GM23338 (cell line): ENCODE measurements at regions not wholly inside any gene's neighbourhood (a gene's known extent, or its start where the extent isn't known, plus 50 kb on each side); places are given as distances from the start of the nearest gene placed in this dataset.

Experiments used
- CREB1 ChIP-seq: fragments of 250-450 bp; sonication (Bioruptor Pico); IDR thresholded peaks from 2 replicates; pipeline ENCODE4 v1.5.0; 2020; ENCODE audit warnings: low read depth, mild to moderate bottlenecking, moderate library complexity
- EZH2 ChIP-seq: fragments of 200-600 bp; sonication (generic); IDR thresholded peaks from one replicate; pipeline ENCODE4 v1.8.0; 2017; ENCODE audit warnings: antibody characterized with exemption, mild to moderate bottlenecking, low read depth; ENCODE audit not compliant: unreplicated experiment
- EZH2phosphoT487 ChIP-seq: fragments of 200-600 bp; sonication (generic); IDR thresholded peaks from one replicate; pipeline ENCODE4 v1.8.1; 2018; ENCODE audit warnings: antibody characterized with exemption; ENCODE audit not compliant: unreplicated experiment
- JUNB ChIP-seq: IDR thresholded peaks from one replicate; pipeline ENCODE4 v1.6.1; 2016; ENCODE audit warnings: antibody characterized with exemption; ENCODE audit not compliant: unreplicated experiment
- NANOG ChIP-seq: IDR thresholded peaks from 2 replicates; pipeline ENCODE4 v1.6.1; 2016; ENCODE audit warnings: antibody characterized with exemption, borderline replicate concordance
- POLR2AphosphoS5 ChIP-seq: IDR thresholded peaks from 2 replicates; pipeline ENCODE4 v1.6.1; 2016; ENCODE audit warnings: antibody characterized with exemption, low read depth
- ZNF331 ChIP-seq: fragments of 250-450 bp; sonication (Bioruptor Pico); IDR thresholded peaks from 2 replicates; pipeline ENCODE4 v1.5.0; 2020; ENCODE audit warnings: low read depth, mild to moderate bottlenecking, moderate library complexity
- TF ChIP-seq, protein P1 (sequence below), 2 experiments: fragments of 200-600 bp in 1 of 2; sonication (generic) in 1 of 2; conservative IDR thresholded peaks; 2 replicates each; pipeline versions ENCODE4 v1.5.1 to v1.6.1; 2016 to 2017; ENCODE audit warnings: antibody characterized with exemption in 2 of 2, low read depth in 2 of 2, mild to moderate bottlenecking in 2 of 2, moderate library complexity in 1 of 2
- TF ChIP-seq, protein P2 (sequence below): IDR thresholded peaks from one replicate; pipeline ENCODE4 v1.6.1; 2018; ENCODE audit warnings: antibody characterized with exemption; ENCODE audit not compliant: unreplicated experiment
- TF ChIP-seq, protein P3 (sequence below): IDR thresholded peaks from 2 replicates; pipeline ENCODE4 v1.6.1; 2016; ENCODE audit warnings: antibody characterized with exemption

DNA sequence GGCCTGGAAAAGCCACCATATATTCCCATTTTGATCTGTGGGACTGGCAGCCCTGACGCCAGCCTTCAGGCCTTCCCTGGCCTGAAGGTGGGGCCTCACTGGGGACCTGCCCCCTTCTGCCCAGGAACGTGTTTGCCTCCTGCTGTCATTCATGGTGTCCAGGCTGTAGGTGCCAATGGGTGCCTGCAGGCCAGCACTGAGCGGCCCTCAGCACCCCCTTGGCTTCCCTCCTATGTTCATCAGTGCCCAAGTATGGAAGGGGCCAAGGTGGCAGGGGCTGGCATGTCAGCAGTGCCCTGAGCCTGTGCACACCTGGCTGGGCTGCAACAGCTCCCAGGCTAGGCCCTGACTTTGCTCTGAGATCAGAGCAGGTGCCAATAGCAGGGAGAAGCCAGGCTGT is 800.3 kb upstream of the RAB6C start:
- TF ChIP-seq, protein P1, sequence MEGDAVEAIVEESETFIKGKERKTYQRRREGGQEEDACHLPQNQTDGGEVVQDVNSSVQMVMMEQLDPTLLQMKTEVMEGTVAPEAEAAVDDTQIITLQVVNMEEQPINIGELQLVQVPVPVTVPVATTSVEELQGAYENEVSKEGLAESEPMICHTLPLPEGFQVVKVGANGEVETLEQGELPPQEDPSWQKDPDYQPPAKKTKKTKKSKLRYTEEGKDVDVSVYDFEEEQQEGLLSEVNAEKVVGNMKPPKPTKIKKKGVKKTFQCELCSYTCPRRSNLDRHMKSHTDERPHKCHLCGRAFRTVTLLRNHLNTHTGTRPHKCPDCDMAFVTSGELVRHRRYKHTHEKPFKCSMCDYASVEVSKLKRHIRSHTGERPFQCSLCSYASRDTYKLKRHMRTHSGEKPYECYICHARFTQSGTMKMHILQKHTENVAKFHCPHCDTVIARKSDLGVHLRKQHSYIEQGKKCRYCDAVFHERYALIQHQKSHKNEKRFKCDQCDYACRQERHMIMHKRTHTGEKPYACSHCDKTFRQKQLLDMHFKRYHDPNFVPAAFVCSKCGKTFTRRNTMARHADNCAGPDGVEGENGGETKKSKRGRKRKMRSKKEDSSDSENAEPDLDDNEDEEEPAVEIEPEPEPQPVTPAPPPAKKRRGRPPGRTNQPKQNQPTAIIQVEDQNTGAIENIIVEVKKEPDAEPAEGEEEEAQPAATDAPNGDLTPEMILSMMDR (conservative IDR thresholded peaks at IDR 0.05; ENCODE audit: low read depth in 2 of 2) = no peak
- no peak for TF ChIP-seq POLR2AphosphoS5
- no peak for TF ChIP-seq EZH2
- TF ChIP-seq, protein P2, sequence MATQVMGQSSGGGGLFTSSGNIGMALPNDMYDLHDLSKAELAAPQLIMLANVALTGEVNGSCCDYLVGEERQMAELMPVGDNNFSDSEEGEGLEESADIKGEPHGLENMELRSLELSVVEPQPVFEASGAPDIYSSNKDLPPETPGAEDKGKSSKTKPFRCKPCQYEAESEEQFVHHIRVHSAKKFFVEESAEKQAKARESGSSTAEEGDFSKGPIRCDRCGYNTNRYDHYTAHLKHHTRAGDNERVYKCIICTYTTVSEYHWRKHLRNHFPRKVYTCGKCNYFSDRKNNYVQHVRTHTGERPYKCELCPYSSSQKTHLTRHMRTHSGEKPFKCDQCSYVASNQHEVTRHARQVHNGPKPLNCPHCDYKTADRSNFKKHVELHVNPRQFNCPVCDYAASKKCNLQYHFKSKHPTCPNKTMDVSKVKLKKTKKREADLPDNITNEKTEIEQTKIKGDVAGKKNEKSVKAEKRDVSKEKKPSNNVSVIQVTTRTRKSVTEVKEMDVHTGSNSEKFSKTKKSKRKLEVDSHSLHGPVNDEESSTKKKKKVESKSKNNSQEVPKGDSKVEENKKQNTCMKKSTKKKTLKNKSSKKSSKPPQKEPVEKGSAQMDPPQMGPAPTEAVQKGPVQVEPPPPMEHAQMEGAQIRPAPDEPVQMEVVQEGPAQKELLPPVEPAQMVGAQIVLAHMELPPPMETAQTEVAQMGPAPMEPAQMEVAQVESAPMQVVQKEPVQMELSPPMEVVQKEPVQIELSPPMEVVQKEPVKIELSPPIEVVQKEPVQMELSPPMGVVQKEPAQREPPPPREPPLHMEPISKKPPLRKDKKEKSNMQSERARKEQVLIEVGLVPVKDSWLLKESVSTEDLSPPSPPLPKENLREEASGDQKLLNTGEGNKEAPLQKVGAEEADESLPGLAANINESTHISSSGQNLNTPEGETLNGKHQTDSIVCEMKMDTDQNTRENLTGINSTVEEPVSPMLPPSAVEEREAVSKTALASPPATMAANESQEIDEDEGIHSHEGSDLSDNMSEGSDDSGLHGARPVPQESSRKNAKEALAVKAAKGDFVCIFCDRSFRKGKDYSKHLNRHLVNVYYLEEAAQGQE = no peak
- TF ChIP-seq CREB1 (CRISPR knock-in tag) = no peak
- no peak for TF ChIP-seq EZH2phosphoT487
- TF ChIP-seq JUNB = no peak
- no peak for TF ChIP-seq ZNF331 (CRISPR knock-in tag)
- TF ChIP-seq, protein P3, sequence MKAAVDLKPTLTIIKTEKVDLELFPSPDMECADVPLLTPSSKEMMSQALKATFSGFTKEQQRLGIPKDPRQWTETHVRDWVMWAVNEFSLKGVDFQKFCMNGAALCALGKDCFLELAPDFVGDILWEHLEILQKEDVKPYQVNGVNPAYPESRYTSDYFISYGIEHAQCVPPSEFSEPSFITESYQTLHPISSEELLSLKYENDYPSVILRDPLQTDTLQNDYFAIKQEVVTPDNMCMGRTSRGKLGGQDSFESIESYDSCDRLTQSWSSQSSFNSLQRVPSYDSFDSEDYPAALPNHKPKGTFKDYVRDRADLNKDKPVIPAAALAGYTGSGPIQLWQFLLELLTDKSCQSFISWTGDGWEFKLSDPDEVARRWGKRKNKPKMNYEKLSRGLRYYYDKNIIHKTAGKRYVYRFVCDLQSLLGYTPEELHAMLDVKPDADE = no peak
- TF ChIP-seq NANOG = no peak
